HepG2 (cell line): ENCODE measurements at regions not wholly inside any gene's neighbourhood (a gene's known extent, or its start where the extent isn't known, plus 50 kb on each side); places are given as distances from the start of the nearest gene placed in this dataset.

ENCODE experiments used
- ATAC-seq: fragments of 200-7000 bp; cut with Tn5 transposase; 3 replicates; pipeline ENCODE4 v1.9.1; 2020; ENCODE audit warnings: mild to moderate bottlenecking, moderate library complexity
- BruUV-seq: library from RNA; stranded (reverse); fragments of 400-500 nt; replicated peaks from 2 replicates; lab custom pipeline; 2021; lab: Mats Ljungman, UMichigan
- CTCF ChIA-PET: fragments of 300-600 bp; formaldehyde crosslinking; extraction: SDS; loops from one replicate; lab custom pipeline; 2021; ENCODE audit warnings: low total read pairs, inconsistent platforms, low intra/inter-chr PET ratio; lab: Yijun Ruan, JAX
- POLR2A ChIA-PET: fragments of 350-600 bp; sonication (Branson Sonifier 250); formaldehyde crosslinking; loops from one replicate; lab custom pipeline; 2020; ENCODE audit warnings: antibody characterized with exemption, inconsistent platforms; lab: Yijun Ruan, JAX
- DNase-seq: peaks from one replicate; pipeline ENCODE4 v3.0.0-alpha.2; 2015; ENCODE audit warnings: low spot score
- FAIRE-seq: peaks from 3 replicates; lab custom pipeline; 2011; peaks lifted over from hg19 to GRCh38; lab: Jason Lieb, UNC
- H2AFZ ChIP-seq: one replicate; pipeline ENCODE4 v1.6.1; 2011; ENCODE audit warnings: low read length, inconsistent platforms
- H3K27ac ChIP-seq: fragments of 300-600 bp; 3 replicates; pipeline ENCODE4 v1.8.0; 2011; ENCODE audit warnings: mixed run types, mild to moderate bottlenecking, mixed read lengths, low read length, inconsistent platforms; ENCODE audit not compliant: insufficient read depth; ENCODE audit errors: extremely low read length
- H3K27me3 ChIP-seq, 2 experiments: fragments of 200-600 bp in 1 of 2; 2 replicates in 1 of 2; 3 replicates in 1 of 2; pipeline versions ENCODE4 v1.6.0 to v1.8.0; 2011; ENCODE audit warnings: low read length in 2 of 2, mild to moderate bottlenecking in 2 of 2, moderate library complexity in 2 of 2, inconsistent platforms in 1 of 2; ENCODE audit not compliant: insufficient read depth in 2 of 2, control insufficient read depth in 1 of 2
- H3K36me3 ChIP-seq, 2 experiments: fragments of 200-600 bp in 1 of 2; replicated peaks in 1 of 2; 2 replicates in 1 of 2; 3 replicates in 1 of 2; pipeline versions ENCODE4 v1.5.1 to v1.8.0; 2011; ENCODE audit warnings: low read length in 2 of 2, inconsistent platforms in 1 of 2; ENCODE audit not compliant: insufficient read depth in 2 of 2, control insufficient read depth in 1 of 2
- H3K4me1 ChIP-seq: 2 replicates; pipeline ENCODE4 v1.5.1; 2012; ENCODE audit warnings: low read length, inconsistent platforms; ENCODE audit not compliant: insufficient read depth
- H3K4me2 ChIP-seq: 2 replicates; pipeline ENCODE4 v1.6.0; 2011; ENCODE audit warnings: low read depth, low read length, inconsistent platforms
- H3K4me3 ChIP-seq, 3 experiments: fragments of 200-600 bp in 1 of 3; sonication (generic), shearing (Covaris generic) in 1 of 3; replicated peaks in 1 of 3; 2 replicates each; pipeline ENCODE4 v1.5.1; 2011 to 2016; ENCODE audit warnings: low read length in 3 of 3, inconsistent platforms in 2 of 3, low read depth in 2 of 3, mild to moderate bottlenecking in 2 of 3, control low read depth in 1 of 3, mixed read lengths in 1 of 3; ENCODE audit not compliant: insufficient read depth in 1 of 3
- H3K79me2 ChIP-seq: one replicate; pipeline ENCODE4 v1.6.1; 2011; ENCODE audit warnings: low read length, inconsistent platforms; ENCODE audit not compliant: insufficient read depth
- H3K9ac ChIP-seq: 2 replicates; pipeline ENCODE4 v1.6.0; 2011; ENCODE audit warnings: mild to moderate bottlenecking, low read depth, low read length, inconsistent platforms; ENCODE audit not compliant: insufficient read depth
- H3K9me3 ChIP-seq: 2 replicates; pipeline ENCODE4 v1.5.1; 2012; ENCODE audit warnings: mild to moderate bottlenecking, low read length
- H4K20me1 ChIP-seq: 2 replicates; pipeline ENCODE4 v1.6.0; 2011; ENCODE audit warnings: inconsistent platforms, mild to moderate bottlenecking, low read length, moderate library complexity; ENCODE audit not compliant: insufficient read depth
- CBFB ChIP-seq: sonication (generic); formaldehyde crosslinking; IDR thresholded peaks from 2 replicates; pipeline ENCODE4 v1.4.0; 2020; ENCODE audit warnings: missing genetic modification reagents
- CREM ChIP-seq, 2 experiments: sonication (generic) in 1 of 2; formaldehyde crosslinking in 1 of 2; IDR thresholded peaks; 2 replicates each; pipeline versions ENCODE4 v1.4.0 to v1.6.1; 2016 to 2020; ENCODE audit warnings: antibody characterized with exemption in 1 of 2, mild to moderate bottlenecking in 1 of 2, missing genetic modification reagents in 1 of 2
- ETV6 ChIP-seq: sonication (generic); formaldehyde crosslinking; conservative IDR thresholded peaks from 2 replicates; pipeline ENCODE4 v1.4.0; 2020; ENCODE audit warnings: missing genetic modification reagents
- HNRNPUL1 ChIP-seq: fragments of 200-400 bp; formaldehyde crosslinking; IDR thresholded peaks from 2 replicates; pipeline ENCODE4 v1.6.1; 2017; ENCODE audit warnings: low read depth, mild to moderate bottlenecking, low read length, moderate library complexity
- KAT2B ChIP-seq: fragments of 150-350 bp; IDR thresholded peaks from 2 replicates; pipeline ENCODE4 v1.6.1; 2014; ENCODE audit warnings: low read depth, low read length, borderline replicate concordance
- MIER2 ChIP-seq: IDR thresholded peaks from 2 replicates; pipeline ENCODE4 v1.6.1; 2016; ENCODE audit warnings: missing biosample characterization, missing genetic modification reagents
- MZF1 ChIP-seq: sonication (generic); formaldehyde crosslinking; IDR thresholded peaks from 2 replicates; pipeline ENCODE4 v1.8.1; 2023; ENCODE audit warnings: mild to moderate bottlenecking, missing genetic modification reagents, borderline replicate concordance
- NFRKB ChIP-seq: fragments of 450-650 bp; IDR thresholded peaks from 2 replicates; pipeline ENCODE4 v1.6.1; 2017
- TBX2 ChIP-seq: sonication (generic); formaldehyde crosslinking; IDR thresholded peaks from 2 replicates; pipeline ENCODE4 v1.5.0; 2020; ENCODE audit warnings: missing genetic modification reagents, mild to moderate bottlenecking, borderline replicate concordance
- TEAD3 ChIP-seq: optimal IDR thresholded peaks from 2 replicates; pipeline ENCODE3; 2016; ENCODE audit warnings: borderline replicate concordance
- ZNF780A ChIP-seq: sonication (generic); formaldehyde crosslinking; IDR thresholded peaks from 2 replicates; pipeline ENCODE4 v1.8.0; 2022; ENCODE audit warnings: mild to moderate bottlenecking, missing genetic modification reagents, moderate library complexity
- ZNF790 ChIP-seq: sonication (generic); formaldehyde crosslinking; IDR thresholded peaks from 2 replicates; pipeline ENCODE4 v1.8.0; 2022; ENCODE audit warnings: missing genetic modification reagents, mild to moderate bottlenecking, borderline replicate concordance
- WGBS: methylation state at CpG from one replicate; pipeline ENCODE4 v1.1.6; 2017; ENCODE audit warnings: low lambda C conversion rate; 5-methylcytosine and 5-hydroxymethylcytosine counted together
- in situ Hi-C: cut with HindIII; loops from 2 replicates; pipeline ENCODE4 v1.10.0; 2017; ENCODE audit warnings: low pct_unique_long_range_greater_than_20kb; ENCODE audit not compliant: extremely low pct_ligation_motif_present
- intact Hi-C: fragments of 100-400 bp; cut with micrococcal nuclease; formaldehyde crosslinking; loops from one replicate; pipeline ENCODE4 v1.10.0; 2022; ENCODE audit not compliant: unreplicated experiment
- TF ChIP-seq, protein P1 (sequence below): IDR thresholded peaks from 2 replicates; pipeline ENCODE4 v1.6.1; 2012; ENCODE audit warnings: low read depth, low read length, improper control_type of control experiment
- TF ChIP-seq, protein P2 (sequence below): sonication (generic); formaldehyde crosslinking; IDR thresholded peaks from 2 replicates; pipeline ENCODE4 v1.4.0; 2020; ENCODE audit warnings: missing genetic modification reagents
- TF ChIP-seq, protein P3 (sequence below): sonication (generic); formaldehyde crosslinking; IDR thresholded peaks from 2 replicates; pipeline ENCODE4 v1.9.0; 2021; ENCODE audit warnings: missing genetic modification reagents, borderline replicate concordance

DNA sequence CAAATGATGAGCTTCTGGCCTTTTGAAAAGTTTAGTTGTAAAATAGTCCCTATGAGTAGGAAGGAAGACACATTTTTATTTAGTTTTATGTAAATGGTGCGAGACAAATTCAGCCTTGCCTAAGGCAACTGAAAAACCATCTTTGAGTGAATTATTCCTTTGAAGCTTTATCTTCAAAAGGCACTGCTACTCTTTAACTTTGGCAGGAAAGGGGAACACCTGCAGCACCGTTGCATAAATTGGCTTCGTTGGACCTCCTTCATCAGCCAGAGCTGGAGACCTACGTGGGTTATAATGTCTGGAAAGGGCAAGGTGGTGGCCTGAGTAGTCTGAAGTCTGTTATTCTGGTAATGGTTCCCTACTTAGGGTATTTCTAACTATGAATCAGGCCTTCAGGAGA is 373.5 kb downstream of the KCNJ2 start:
- H3K36me3 ChIP-seq: no peaks in the 10 kb centered on the region
- 0% methylated on average over 4 of the region's 4 CpGs for WGBS
- H3K27me3 ChIP-seq: no peaks in the 10 kb centered on the region
- H2AFZ ChIP-seq: no peak overlapping the region
- FAIRE-seq (no peak), DNase-seq (no peak), ATAC-seq (no peak)
- no peaks in the 10 kb centered on the region; the same call in 1 of the 2 replicates for H3K9me3 ChIP-seq
- in situ Hi-C loops (no loop called here), intact Hi-C loops (loop anchor here (5.0 kb wide), 1 partner anchor 1571 kb away; no protein-coding TSS in a partner anchor)
- H3K4me1 ChIP-seq: no peaks in the 10 kb centered on the region
- no peak overlapping the region for H3K4me2 ChIP-seq
- no peak overlapping the region for H3K4me3 ChIP-seq
- no peak overlapping the region for H3K9ac ChIP-seq
- ChIA-PET POLR2A (no interaction called here), CTCF (no interaction called here)
- no peaks in the 10 kb centered on the region for H3K79me2 ChIP-seq
- no TSS peak for BruUV-seq
- no peak overlapping the region for H3K27ac ChIP-seq
- no peaks in the 10 kb centered on the region for H4K20me1 ChIP-seq
- TF ChIP-seq ZNF780A (CRISPR knock-in tag) (no peak), ZNF790 (CRISPR knock-in tag) (no peak), NFRKB (no peak), HNRNPUL1 (no peak), CBFB (CRISPR knock-in tag) (no peak), TEAD3 (CRISPR knock-in tag) (no peak), MZF1 (CRISPR knock-in tag) (no peak), KAT2B (no peak), TBX2 (CRISPR knock-in tag) (no peak), ETV6 (no peak), MIER2 (CRISPR knock-in tag) (no peak), CREM (IDR thresholded peaks at IDR 0.05) (no peak), CREM (CRISPR knock-in tag; IDR thresholded peaks at IDR 0.05) (no peak)
- TF ChIP-seq, protein P1, sequence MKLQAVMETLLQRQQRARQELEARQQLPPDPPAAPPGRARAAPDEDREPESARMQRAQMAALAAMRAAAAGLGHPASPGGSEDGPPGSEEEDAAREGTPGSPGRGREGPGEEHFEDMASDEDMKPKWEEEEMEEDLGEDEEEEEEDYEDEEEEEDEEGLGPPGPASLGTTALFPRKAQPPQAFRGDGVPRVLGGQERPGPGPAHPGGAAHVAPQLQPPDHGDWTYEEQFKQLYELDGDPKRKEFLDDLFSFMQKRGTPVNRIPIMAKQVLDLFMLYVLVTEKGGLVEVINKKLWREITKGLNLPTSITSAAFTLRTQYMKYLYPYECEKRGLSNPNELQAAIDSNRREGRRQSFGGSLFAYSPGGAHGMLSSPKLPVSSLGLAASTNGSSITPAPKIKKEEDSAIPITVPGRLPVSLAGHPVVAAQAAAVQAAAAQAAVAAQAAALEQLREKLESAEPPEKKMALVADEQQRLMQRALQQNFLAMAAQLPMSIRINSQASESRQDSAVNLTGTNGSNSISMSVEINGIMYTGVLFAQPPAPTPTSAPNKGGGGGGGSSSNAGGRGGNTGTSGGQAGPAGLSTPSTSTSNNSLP: no peak
- TF ChIP-seq, protein P2, sequence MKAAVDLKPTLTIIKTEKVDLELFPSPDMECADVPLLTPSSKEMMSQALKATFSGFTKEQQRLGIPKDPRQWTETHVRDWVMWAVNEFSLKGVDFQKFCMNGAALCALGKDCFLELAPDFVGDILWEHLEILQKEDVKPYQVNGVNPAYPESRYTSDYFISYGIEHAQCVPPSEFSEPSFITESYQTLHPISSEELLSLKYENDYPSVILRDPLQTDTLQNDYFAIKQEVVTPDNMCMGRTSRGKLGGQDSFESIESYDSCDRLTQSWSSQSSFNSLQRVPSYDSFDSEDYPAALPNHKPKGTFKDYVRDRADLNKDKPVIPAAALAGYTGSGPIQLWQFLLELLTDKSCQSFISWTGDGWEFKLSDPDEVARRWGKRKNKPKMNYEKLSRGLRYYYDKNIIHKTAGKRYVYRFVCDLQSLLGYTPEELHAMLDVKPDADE (CRISPR knock-in tag): no peak
- TF ChIP-seq, protein P3, sequence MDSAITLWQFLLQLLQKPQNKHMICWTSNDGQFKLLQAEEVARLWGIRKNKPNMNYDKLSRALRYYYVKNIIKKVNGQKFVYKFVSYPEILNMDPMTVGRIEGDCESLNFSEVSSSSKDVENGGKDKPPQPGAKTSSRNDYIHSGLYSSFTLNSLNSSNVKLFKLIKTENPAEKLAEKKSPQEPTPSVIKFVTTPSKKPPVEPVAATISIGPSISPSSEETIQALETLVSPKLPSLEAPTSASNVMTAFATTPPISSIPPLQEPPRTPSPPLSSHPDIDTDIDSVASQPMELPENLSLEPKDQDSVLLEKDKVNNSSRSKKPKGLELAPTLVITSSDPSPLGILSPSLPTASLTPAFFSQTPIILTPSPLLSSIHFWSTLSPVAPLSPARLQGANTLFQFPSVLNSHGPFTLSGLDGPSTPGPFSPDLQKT: no peak
